Stimulated activated CD8-positive, alpha-beta memory T cell treated with anti-CD3 and anti-CD28 coated beads, Interleukin-2, amount 100 ng/mL, for 48 hours (primary cell): ENCODE measurements at regions not wholly inside any gene's neighbourhood (a gene's known extent, or its start where the extent isn't known, plus 50 kb on each side); places are given as distances from the start of the nearest gene placed in this dataset.
"Not testable (repeated sequence)": the region's sequence is repeated elsewhere in the genome, so short reads cannot be mapped to it uniquely, and the experiment has no call there.

Experiments used
- DNase-seq, 2 donors: peaks; one replicate each; pipeline ENCODE4 v3.0.0-alpha.2; 2020; ENCODE audit warnings: low read depth in 2 of 2

DNA sequence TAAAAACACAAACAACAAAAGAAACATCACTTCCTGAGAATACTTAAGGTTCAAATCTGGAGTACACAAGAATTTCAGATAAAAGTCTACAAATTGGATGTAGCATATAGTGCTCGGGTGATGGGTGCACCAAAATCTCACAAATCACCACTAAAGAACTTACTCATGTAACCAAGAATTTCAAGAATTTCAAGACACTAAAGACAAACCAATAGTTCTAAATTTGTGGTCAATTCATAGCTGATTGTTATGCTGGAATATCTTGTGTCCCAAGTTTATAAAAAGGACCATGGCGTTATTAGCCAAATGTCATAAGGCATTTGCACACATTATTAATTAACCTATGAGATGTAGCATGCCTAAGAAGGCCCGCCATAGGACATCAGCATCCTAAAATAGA is 1204.1 kb upstream of the AUTS2 start:
- no peak for DNase-seq

DNA sequence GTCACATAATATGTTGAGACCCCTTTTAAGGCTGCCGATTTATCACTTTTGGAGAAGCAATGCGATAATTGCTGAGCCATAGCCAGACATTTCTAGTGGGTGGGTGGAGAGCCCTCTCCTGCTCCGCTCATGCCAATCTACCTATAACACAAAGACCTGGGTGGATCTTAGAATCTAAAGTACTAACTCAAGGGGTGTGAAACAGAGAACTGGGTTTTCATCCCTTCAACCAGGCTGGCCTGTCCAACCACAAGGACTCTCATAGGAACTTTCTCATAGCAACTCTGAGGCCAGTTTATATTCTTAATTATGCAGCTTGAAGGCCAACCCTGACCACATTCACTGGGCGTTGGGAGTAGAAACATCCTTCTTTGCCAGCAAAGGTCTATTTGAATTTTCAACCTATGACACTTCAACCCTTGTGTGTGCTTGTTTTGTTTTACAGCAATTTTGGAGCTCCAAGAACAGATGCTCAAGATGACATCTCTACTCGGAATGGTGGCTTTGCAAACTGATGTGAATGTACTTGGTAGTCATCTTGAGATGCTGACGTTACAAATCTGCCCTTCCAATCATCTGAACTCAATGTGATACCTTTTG is 1198.2 kb upstream of the AUTS2 start:
- no peak for DNase-seq

DNA sequence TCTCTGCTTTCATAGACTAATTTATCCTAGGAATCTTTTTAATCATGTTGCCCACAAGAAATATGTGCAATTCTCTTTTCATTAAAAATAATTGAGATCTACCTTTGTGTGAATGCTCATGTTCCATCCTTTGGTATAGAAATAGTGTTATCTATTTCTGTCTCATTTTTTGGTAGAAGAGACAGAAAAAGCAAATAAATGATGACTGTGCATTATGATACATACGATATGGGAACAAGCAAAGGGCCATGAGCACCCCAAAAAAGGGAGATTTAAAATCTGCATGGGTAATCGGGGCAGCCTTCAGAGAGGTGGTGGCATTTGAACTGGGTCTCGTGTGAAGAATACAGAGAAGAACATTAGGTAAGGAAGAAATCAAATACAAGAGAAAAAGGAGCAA is 1197.5 kb upstream of the AUTS2 start:
- no peak for DNase-seq

DNA sequence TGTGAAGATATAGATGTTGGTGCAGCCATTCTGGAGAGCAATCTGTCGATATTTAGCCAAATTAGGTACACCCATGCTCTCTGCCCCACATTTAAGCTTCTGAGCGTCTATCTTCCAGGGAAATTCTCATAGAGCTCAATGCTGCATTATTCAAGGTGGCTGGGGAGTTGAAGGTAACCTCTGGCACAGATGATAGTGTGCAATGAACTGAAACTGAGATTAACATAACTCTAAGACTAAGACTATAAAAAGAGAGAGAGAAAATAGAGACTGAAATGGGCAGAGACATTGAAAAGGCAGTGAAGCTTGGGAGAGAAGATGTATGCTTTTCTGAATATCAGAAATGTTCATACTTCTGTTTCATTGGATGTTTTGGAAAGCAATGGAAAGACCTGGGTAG is 1197.0 kb upstream of the AUTS2 start:
- no peak for DNase-seq

DNA sequence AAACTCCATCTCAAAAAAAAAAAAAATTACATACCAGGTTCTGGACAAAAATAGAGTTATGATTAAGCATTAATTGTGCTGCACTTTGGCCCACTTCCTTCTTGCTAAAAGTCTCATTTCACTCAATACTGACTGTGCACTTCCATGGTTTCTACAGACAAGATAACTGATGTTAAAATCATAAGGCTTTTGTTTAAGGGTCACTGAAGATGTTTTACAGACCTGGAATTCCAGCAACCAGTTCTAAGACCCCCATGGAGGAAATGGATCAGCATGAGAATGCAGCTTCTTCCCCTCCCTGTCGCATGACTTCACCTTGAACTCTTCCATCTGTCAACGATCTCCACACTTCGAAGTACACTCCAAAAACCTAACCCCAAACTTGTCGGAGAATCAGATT is 1191.8 kb upstream of the AUTS2 start:
- DNase-seq = no peak

DNA sequence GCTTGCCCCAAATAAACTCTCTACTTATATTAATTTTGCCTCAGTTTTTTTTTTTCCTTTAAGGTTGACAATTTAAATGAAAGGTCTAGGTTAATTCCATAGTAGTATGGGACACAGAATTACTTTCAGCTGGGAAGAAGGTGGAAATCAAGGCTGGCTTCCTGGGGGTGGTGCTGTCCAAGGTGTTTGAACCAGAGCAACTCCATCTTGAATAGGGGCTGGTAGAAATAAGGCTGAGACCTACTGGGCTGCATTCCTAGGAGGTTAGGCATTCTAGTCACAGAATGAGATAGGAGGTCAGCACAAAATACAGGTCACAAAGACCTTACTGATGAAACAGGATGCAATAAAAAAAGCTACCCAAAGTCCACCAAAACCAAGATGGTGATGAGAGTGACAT is 1190.8 kb upstream of the AUTS2 start:
- no peak for DNase-seq

DNA sequence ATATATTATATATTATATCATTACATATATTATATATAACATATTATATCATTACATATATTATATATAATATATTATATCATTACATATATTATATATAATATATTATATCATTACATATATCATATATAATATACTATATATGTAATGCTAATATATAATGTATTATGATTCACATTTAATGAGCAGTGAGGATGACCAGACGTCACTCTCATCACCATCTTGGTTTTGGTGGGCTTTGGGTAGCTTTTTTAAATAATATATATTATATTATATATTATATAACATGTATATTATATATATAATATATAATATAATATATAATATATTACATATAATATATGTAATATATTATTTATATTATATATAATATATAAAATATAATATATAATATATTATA is 1189.4 kb upstream of the AUTS2 start:
- no peak for DNase-seq

DNA sequence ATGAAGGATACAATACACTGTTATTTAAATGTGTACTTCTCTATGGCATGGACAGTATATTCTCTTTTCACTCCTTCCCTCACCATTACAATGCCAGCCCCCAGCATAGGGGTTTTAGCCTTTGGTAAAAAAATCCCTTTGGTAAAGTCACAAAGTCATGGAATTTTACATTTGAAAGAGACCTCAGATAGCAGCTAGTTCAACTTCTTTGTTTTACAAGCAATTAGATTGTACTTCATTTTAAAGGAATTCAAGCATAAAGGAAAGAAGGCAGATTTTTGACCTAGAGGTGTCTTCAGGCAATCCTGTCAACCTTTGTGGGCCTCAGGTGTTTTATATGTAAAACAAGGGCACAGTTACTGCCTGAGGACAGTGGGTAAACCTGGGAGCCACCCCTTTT is 1188.4 kb upstream of the AUTS2 start:
- no peak for DNase-seq

DNA sequence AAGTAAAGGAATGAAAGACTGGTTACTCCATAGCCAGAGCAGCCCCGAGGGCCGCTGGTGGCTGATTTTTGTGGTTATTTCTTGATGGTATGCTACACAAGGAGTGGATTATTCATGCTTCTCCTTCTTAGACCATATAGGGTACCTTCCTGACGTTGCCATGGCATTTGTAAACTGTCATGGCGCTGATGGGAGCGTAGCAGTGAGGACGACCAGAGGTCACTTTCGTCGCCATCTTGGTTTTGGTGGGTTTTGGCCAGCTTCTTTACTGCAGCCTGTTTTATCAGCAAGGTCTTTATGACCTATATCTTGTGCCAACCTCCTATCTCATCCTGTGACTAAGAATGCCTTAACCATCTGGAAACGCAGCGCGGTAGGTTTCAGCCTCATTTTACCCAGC is 1187.6 kb upstream of the AUTS2 start:
- DNase-seq = not testable (repeated sequence)

DNA sequence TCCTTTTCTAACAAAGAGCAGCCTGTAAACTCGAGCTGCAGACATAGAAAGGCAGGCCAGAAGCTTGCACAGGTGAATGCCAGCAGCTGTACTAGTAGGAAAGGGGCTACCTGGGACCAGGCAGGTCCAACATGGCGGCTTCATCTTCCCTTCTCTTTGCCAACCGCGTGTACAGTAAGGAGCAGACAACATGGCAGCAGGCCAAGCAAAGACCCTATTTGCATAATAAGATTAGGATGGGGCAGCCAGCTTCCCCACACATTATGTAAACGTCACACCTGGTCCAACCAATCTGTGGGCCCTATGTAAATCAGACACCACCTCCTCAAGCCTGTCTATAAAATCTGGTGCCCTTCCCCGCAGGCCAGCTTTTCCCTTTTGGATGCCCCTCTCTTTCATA is 1186.5 kb upstream of the AUTS2 start:
- DNase-seq = no peak

DNA sequence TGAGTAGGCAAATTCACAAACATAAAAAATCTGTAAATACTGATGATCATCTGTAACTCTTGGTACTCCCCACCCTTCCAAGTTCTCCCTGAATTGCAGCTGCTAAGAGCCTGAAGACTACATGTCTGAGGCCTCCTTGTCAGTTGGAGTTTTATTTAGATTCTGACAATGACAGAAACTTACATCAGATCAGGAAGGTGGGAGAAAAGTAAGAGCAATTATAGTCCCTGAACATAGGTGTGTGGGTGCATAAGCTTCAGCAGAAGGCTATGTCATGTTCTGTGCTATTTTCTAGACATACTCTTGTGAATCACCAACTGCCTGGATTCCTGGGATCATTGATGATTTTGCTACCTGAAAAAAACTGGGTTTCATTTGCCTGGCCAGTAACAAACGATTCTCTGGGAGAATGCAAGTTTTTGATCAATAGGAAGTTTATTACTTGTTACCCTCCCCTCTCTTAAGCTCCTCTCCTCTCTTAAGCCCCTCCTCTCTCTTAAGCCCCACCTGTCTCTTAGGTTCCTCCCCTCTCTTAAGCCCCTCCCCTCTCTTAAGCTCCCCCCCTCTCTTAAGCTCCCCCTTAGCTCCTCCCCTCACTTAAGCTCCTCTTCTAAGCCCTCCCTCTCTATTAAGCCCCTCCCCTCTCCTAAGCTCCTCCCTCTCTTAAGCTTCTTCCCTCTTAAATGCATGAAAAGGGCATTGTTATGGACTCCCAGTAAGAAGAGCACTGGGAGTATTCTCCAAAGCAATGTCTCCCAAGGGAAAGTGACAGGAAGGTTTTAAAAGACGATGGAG is 1183.4 kb upstream of the AUTS2 start:
- no peak for DNase-seq

DNA sequence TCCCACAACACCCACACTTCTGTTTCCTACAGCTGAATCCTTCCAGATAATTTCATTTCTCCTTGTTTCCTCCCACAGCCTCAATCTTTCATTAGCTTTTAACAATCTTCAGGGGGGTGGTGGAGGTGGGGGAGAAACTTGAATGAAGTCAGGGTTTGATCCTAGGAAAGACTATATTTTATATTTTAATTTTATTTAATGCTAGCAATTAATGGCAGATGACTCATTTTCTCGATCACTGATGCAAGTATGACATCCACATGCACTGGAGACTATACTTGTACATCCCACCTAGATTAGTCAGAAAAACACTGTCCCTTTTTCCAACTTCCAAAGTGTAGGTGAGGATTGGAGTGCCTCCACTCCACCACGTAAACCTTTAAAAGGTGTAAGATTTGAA is 1181.3 kb upstream of the AUTS2 start:
- DNase-seq = no peak

DNA sequence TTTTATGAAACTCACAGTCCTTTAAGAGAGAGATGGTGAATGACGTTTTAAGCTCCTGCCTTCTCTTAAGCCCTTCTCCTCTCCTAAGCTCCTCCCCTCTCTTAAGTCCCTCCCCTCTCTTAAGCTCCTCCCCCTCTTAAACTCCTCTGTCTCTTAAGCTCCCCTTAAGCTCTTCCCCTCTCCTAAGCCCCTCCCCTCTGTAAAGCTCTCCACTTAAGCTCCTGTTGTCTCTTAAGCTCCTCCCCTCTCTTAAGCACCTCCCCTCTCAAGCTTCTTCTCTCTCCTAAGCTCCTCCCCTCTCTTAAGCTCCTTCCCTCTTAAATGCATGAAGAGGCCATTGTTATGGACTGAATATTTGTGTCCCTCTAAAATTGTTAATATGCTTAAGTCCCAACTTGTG is 1180.6 kb upstream of the AUTS2 start:
- DNase-seq = no peak

DNA sequence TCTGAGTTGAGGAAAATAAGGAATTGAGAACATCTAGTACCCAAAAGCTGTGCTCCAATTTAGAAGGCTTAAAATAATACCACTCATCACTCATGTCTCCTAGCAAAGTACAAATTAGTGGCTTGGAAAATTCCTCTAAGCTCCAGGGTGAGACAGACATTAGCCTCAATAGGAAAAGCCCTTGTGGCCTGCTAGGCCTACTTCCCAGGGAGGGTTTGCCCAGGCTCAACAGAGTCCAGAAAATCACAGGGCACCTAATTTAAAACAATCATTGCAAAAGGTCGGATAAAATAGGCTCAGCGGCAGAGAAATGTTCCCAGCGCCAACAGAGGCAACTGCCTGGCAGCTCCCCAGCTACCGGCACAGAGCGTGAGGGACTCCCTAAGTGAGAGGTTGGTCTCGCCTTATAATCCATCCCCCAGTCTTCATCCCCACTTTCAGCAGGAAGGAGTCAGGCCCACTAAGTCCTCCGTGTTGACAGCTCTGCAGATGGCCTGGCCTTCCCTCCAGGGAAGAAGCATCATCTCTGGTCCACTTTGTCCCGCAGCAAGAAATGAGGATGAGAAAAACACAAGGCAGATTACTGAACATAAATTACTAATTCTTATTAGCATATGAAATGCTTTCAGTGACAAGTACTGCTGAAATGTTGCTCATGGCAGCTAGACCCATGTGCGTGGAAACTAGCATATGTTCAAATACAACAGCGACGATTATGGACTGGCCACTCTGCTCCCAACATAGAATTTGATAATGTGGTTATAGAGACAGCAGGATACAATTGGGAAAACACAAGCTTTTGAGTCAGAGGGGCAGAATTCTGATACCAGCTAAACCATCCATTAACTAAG is 1177.7 kb upstream of the AUTS2 start:
- no peak for DNase-seq

DNA sequence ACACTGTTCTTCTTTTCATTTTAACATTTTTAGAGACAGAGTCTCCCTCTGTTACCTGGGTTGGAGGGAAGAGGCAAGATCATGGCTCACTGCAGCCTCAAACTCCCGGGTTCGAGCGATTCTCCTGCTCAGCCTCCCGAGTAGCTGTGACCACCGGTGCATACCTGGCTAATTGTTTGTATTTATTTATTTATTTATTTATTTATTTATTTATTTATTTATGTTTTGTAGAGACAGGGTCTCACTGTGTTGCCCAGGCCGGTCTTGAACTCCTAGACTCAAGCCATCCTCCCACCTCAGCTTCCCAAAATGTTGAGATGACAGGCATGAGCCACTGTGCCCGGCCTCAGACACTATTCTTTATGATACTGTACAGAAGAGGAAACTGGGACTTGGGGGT is 1176.6 kb upstream of the AUTS2 start:
- DNase-seq = no peak

DNA sequence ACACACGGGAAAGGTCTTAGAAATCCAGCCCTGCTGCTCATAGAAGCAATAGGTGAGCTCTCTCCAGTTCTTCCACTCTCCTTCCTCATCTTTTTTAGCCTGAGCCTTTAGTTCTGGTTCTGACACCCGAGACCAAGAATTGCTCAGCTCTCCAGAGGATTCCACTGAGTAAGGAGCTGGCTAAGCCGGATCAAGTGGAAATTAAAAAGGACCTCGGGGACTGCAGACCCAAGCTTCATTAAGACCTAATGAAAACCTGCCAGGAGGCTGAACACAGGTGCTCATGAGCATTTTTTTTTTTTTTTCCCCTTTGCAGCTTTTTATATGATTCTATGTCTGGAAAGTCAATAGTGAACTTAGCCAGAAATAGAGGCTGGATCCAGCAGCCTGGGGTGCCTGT is 1176.0 kb upstream of the AUTS2 start:
- DNase-seq = no peak

DNA sequence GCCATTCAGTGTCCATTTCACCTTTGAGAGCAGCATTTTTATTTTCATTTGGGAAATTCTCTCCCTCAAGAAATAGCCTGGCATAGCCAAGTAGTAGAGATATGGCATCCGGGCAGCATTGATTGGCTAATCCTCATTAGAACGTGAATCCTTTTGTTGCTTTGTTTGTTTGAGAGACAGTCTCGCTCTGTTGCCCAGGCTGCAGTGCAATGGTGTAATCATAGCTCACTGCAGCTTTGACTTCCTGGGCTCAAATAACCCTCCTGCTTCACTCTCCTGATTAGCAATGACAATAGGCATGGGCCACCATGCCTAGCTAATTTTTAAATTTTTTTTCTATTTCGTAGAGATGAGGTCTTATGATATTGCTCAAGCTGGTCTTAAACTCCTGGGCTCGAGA is 1174.9 kb upstream of the AUTS2 start:
- DNase-seq = no peak

DNA sequence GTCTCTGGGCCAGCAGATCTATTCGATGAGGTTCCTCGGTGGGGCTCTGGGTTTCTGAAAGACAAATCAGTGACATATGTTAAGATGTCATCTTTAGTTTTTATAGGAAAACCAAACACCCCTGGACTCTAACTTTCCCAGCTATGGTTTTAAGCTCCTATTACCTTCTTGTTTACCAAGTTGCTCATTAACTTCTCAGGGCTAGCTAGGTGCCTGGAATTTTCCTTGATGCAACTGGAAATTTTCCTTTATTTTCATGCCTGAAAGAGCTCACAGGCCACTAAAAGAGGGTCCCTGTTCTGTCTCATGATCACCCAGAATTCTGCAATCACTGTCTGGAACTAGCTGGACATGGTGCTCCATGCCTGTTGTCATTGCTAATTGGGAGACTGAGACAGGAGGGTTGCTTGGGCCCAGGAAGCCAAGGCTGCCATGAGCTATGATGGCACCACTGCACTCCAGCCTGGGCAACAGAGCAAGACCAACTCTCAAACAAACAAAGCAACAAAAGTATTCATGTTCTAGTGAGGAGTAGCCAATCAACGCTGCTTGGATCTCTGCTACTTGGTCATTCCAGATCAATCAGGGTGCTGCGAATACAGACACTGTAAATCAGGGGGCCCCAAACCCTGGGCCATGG is 1173.5 kb upstream of the AUTS2 start:
- DNase-seq = no peak

DNA sequence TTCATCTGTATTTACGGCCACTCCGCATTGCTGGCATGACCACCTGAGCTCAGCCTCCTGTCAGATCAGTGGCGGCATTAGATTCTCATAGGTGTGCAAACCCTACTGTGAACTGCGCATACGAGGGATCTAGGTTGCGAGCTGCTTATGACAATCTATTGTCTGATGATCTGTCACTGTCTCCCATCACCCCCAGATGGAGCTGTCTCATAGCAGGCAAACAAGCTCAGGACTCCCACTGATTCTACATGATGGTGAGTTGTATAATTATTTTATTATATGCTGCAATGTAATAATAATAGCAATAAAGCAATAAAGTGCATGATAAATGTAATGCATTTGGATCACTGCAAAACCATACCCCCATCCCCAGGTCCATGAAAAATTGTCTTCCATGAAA is 1172.9 kb upstream of the AUTS2 start:
- DNase-seq = no peak

DNA sequence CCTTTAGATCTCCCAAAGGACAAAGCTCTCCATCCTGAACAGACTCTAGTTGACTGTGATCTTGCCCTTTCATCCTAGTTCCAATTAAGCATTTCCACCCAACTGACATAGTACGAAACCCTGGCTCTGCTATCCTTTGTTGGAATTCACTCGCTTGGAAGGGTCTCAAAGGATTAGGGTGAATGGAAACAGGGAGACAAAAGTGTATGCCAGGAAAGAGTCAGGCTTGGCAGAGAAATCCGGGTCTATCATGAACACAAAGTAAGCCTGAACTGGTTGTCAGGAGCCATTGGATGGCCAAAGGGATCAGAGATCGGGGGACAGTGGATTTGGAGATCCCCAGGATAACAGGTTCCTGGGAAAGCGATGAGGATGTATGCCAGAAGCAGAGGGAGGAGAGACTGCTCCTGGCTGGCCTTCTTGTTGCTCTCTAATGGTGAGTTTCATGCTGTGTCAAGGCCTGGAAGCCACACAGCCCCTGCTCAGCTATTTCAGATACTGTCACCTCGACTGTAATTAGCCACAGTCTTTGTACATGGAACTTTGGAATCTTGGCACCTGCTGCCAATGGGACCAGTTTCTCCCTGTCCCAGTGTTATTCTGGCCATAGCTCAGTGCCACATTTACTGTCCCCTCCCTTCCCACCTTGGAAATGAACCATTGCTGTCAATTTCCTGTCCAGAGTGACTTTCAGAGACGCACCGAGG is 1168.7 kb upstream of the AUTS2 start:
- no peak for DNase-seq

DNA sequence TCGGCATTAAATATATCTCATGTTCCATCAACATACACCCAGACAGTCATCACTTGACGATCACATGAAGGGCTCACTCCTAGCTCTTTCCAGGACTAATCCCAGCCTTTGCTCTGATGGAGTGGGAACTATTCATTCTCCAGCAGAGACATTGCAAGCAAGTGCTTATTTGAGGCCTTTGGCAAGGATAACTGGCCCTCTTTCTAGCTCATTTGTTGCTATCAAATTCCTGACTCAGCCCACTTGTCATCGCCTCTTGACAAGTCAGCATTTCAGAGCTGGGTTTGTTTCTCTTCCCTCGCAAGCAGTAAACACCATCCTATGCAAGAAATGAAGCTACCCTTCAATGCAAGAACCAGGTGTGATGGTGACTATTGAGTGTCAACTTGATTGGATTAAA is 1165.7 kb upstream of the AUTS2 start:
- DNase-seq = no peak
